WTC11 (cell line): ENCODE measurements at regions not wholly inside any gene's neighbourhood (a gene's known extent, or its start where the extent isn't known, plus 50 kb on each side); places are given as distances from the start of the nearest gene placed in this dataset.
"Not testable (repeated sequence)": the region's sequence is repeated elsewhere in the genome, so short reads cannot be mapped to it uniquely, and the experiment has no call there.

Experiments used
- ATAC-seq: fragments of 200-7000 bp; cut with Tn5 transposase; 2 replicates; pipeline ENCODE4 v1.10.0; 2021; ENCODE audit warnings: mild to moderate bottlenecking, moderate library complexity
- CTCF ChIA-PET: fragments of 300-600 bp; sonication (Branson Sonifier 250); formaldehyde crosslinking; loops from one replicate; lab custom pipeline; 2021; ENCODE audit warnings: antibody characterized with exemption; lab: Charles Lee
- POLR2A ChIA-PET: fragments of 350-600 bp; sonication (Branson Sonifier 250); formaldehyde crosslinking; loops from one replicate; lab custom pipeline; 2021; ENCODE audit warnings: antibody characterized with exemption; lab: Charles Lee
- DNase-seq: peaks from one replicate; pipeline ENCODE4 v3.0.0; 2021; ENCODE audit warnings: low spot score
- H3K27ac Mint-ChIP-seq: 2 replicates; pipeline ENCODE4 v1.8.0; 2021; ENCODE audit warnings: mixed read lengths
- H3K27me3 Mint-ChIP-seq: 2 replicates; pipeline ENCODE4 v1.8.0; 2021; ENCODE audit warnings: low read depth, mild to moderate bottlenecking, moderate library complexity, mixed read lengths
- H3K36me3 Mint-ChIP-seq: 2 replicates; pipeline ENCODE4 v1.8.0; 2021; ENCODE audit warnings: mixed read lengths
- H3K4me1 Mint-ChIP-seq: 2 replicates; pipeline ENCODE4 v1.8.0; 2022; ENCODE audit warnings: mixed read lengths
- H3K4me3 Mint-ChIP-seq: 2 replicates; pipeline ENCODE4 v1.8.0; 2021; ENCODE audit warnings: mild to moderate bottlenecking, moderate library complexity, mixed read lengths
- H3K9me3 Mint-ChIP-seq: 2 replicates; pipeline ENCODE4 v1.8.0; 2021; ENCODE audit warnings: mixed read lengths
- ATF6 ChIP-seq: sonication (generic); formaldehyde crosslinking; IDR thresholded peaks from 2 replicates; pipeline ENCODE4 v1.8.1; 2023; ENCODE audit warnings: mild to moderate bottlenecking, missing genetic modification reagents
- E2F4 ChIP-seq: sonication (generic); formaldehyde crosslinking; IDR thresholded peaks from 2 replicates; pipeline ENCODE4 v1.8.1; 2022; ENCODE audit warnings: low read depth, mild to moderate bottlenecking, moderate library complexity, missing genetic modification reagents, borderline replicate concordance
- E2F5 ChIP-seq: sonication (generic); formaldehyde crosslinking; IDR thresholded peaks from 2 replicates; pipeline ENCODE4 v1.8.1; 2022; ENCODE audit warnings: mild to moderate bottlenecking, moderate library complexity, missing genetic modification reagents
- ETV6 ChIP-seq: sonication (generic); formaldehyde crosslinking; IDR thresholded peaks from 2 replicates; pipeline ENCODE4 v1.8.1; 2022; ENCODE audit warnings: mild to moderate bottlenecking, missing genetic modification reagents
- HMGA2 ChIP-seq: fragments of 250-450 bp; sonication (Bioruptor Pico); IDR thresholded peaks from 2 replicates; pipeline ENCODE4 v1.4.0; 2021; ENCODE audit warnings: mild to moderate bottlenecking, moderate library complexity
- HMGXB4 ChIP-seq: sonication (generic); formaldehyde crosslinking; IDR thresholded peaks from 2 replicates; pipeline ENCODE4 v1.8.1; 2023; ENCODE audit warnings: mild to moderate bottlenecking, moderate library complexity, missing genetic modification reagents
- JAZF1 ChIP-seq: fragments of 250-450 bp; sonication (Bioruptor Pico); IDR thresholded peaks from 2 replicates; pipeline ENCODE4 v1.9.0; 2021; ENCODE audit warnings: moderate library complexity, mild to moderate bottlenecking, inconsistent platforms
- KAT7 ChIP-seq: sonication (generic); formaldehyde crosslinking; IDR thresholded peaks from 2 replicates; pipeline ENCODE4 v1.8.1; 2023; ENCODE audit warnings: missing genetic modification reagents, mild to moderate bottlenecking, borderline replicate concordance
- MXD4 ChIP-seq: fragments of 250-450 bp; sonication (Bioruptor Pico); IDR thresholded peaks from 2 replicates; pipeline ENCODE4 v1.8.0; 2021; ENCODE audit warnings: mild to moderate bottlenecking, moderate library complexity, borderline replicate concordance
- OVOL2 ChIP-seq: fragments of 250-450 bp; sonication (Bioruptor Pico); IDR thresholded peaks from 2 replicates; pipeline ENCODE4 v1.9.0; 2021; ENCODE audit warnings: mild to moderate bottlenecking, borderline replicate concordance
- PREB ChIP-seq: sonication (generic); formaldehyde crosslinking; IDR thresholded peaks from 2 replicates; pipeline ENCODE4 v1.8.1; 2022; ENCODE audit warnings: mild to moderate bottlenecking, missing genetic modification reagents, moderate library complexity, borderline replicate concordance
- RELA ChIP-seq: sonication (generic); formaldehyde crosslinking; IDR thresholded peaks from 2 replicates; pipeline ENCODE4 v1.8.1; 2022; ENCODE audit warnings: missing genetic modification reagents, mild to moderate bottlenecking, borderline replicate concordance
- SMAD3 ChIP-seq: sonication (generic); formaldehyde crosslinking; IDR thresholded peaks from 2 replicates; pipeline ENCODE4 v1.8.0; 2022; ENCODE audit warnings: missing genetic modification reagents, mild to moderate bottlenecking, borderline replicate concordance
- TEAD1 ChIP-seq: sonication (generic); formaldehyde crosslinking; IDR thresholded peaks from 2 replicates; pipeline ENCODE4 v1.8.0; 2022; ENCODE audit warnings: mild to moderate bottlenecking, missing genetic modification reagents
- TEAD4 ChIP-seq: sonication (generic); formaldehyde crosslinking; IDR thresholded peaks from 2 replicates; pipeline ENCODE4 v1.8.0; 2022; ENCODE audit warnings: mild to moderate bottlenecking, missing genetic modification reagents
- USF2 ChIP-seq: sonication (generic); formaldehyde crosslinking; IDR thresholded peaks from 2 replicates; pipeline ENCODE4 v1.8.1; 2023; ENCODE audit warnings: mild to moderate bottlenecking, missing genetic modification reagents, moderate library complexity
- ZNF121 ChIP-seq: sonication (generic); formaldehyde crosslinking; IDR thresholded peaks from 2 replicates; pipeline ENCODE4 v1.8.0; 2023; ENCODE audit warnings: missing genetic modification reagents
- ZNF317 ChIP-seq: sonication (generic); formaldehyde crosslinking; IDR thresholded peaks from 2 replicates; pipeline ENCODE4 v1.8.1; 2023; ENCODE audit warnings: low read depth, mild to moderate bottlenecking, moderate library complexity, missing genetic modification reagents, borderline replicate concordance
- ZNF425 ChIP-seq: fragments of 250-450 bp; sonication (Bioruptor Pico); conservative IDR thresholded peaks from 2 replicates; pipeline ENCODE4 v1.9.0; 2021; ENCODE audit warnings: mild to moderate bottlenecking

- H3K4me1 Mint-ChIP-seq, H3K36me3 Mint-ChIP-seq, H3K27me3 Mint-ChIP-seq, POLR2A ChIA-PET, ATAC-seq, DNase-seq, H3K27ac Mint-ChIP-seq, H3K4me3 Mint-ChIP-seq: not testable (repeated sequence)
- H3K9me3 Mint-ChIP-seq, result peaks cover 13% of the 10 kb centered on the region
- CTCF ChIA-PET, result interaction anchor here (1.2 to 1.3 kb wide), 2 partner anchors 139 to 141 kb away, joined by 3 read pairs; no protein-coding TSS in a partner anchor
Observed at GRCh38 chr13:110821837-110822668, 92.8 kb downstream of the ANKRD10 start.

GRCh38 chr13:110822669-110822945 is 92.3 kb downstream of the ANKRD10 start:
- Mint-ChIP-seq H3K4me1 (peaks cover 7% of the 10 kb centered on the region), H3K27ac (no peak overlapping the region), H3K9me3 (peaks cover 14% of the 10 kb centered on the region), H3K27me3 (no peaks in the 10 kb centered on the region), H3K4me3 (no peak overlapping the region), H3K36me3 (no peaks in the 10 kb centered on the region)
- ChIA-PET CTCF (no interaction called here), POLR2A (no interaction called here)
- ATAC-seq (no peak), DNase-seq (no peak)
- no peak for TF ChIP-seq RELA (CRISPR knock-in tag)

- H3K36me3 Mint-ChIP-seq, result no peaks in the 10 kb centered on the region
- CTCF ChIA-PET, result interaction anchor here (1.0 kb wide), 1 partner anchor 91 kb away, joined by 3 read pairs; no protein-coding TSS in a partner anchor
- H3K27me3 Mint-ChIP-seq, result no peaks in the 10 kb centered on the region
- DNase-seq (no peak), ATAC-seq (no peak)
- TF ChIP-seq OVOL2 (CRISPR knock-in tag) (no peak), SMAD3 (CRISPR knock-in tag) (no peak), TEAD1 (CRISPR knock-in tag) (no peak), ZNF317 (CRISPR knock-in tag) (no peak), USF2 (no peak), TEAD4 (CRISPR knock-in tag) (no peak), ZNF121 (CRISPR knock-in tag) (no peak), KAT7 (CRISPR knock-in tag) (no peak), HMGA2 (no peak), E2F4 (CRISPR knock-in tag) (no peak), PREB (no peak), JAZF1 (CRISPR knock-in tag) (no peak), E2F5 (CRISPR knock-in tag) (no peak), ATF6 (CRISPR knock-in tag) (no peak), HMGXB4 (CRISPR knock-in tag) (no peak), ETV6 (no peak), MXD4 (CRISPR knock-in tag) (no peak), ZNF425 (CRISPR knock-in tag) (no peak)
- H3K9me3 Mint-ChIP-seq, result peaks cover 14% of the 10 kb centered on the region
- POLR2A ChIA-PET, result interaction anchor here (0.9 kb wide), 1 partner anchor 12 kb away, joined by 3 read pairs; no protein-coding TSS in a partner anchor
- H3K27ac Mint-ChIP-seq, result no peak overlapping the region
- no peaks in the 10 kb centered on the region for H3K4me1 Mint-ChIP-seq
- H3K4me3 Mint-ChIP-seq, result no peak overlapping the region
Observed at GRCh38 chr13:110824702-110825300, 90.1 kb downstream of the ANKRD10 start.
